ENCODE measurements at regions not wholly inside any gene's neighbourhood (a gene's known extent, or its start where the extent isn't known, plus 50 kb on each side); places are given as distances from the start of the nearest gene placed in this dataset.

- TF ChIP-seq POLR2A (IDR thresholded peaks at IDR 0.05): no peak
- no peak for TF ChIP-seq CTCF (IDR thresholded peaks at IDR 0.05)
Measured at GRCh38 chr1:184191181-184191621, 139.7 kb downstream of the TSEN15 start.
